HAP-1 (cell line): ENCODE measurements at regions not wholly inside any gene's neighbourhood (a gene's known extent, or its start where the extent isn't known, plus 50 kb on each side); places are given as distances from the start of the nearest gene placed in this dataset.
A peak's percentile ranks its signal among the peaks of the same experiment; 100 is the strongest.

Experiments
- DNase-seq, 2 experiments: peaks; one replicate each; pipeline ENCODE4 v3.0.0-alpha.2; 2016 to 2020; ENCODE audit warnings: low spot score in 2 of 2
- H3K27me3 ChIP-seq: fragments of 250-450 bp; sonication (Bioruptor Pico); 2 replicates; pipeline ENCODE4 v1.5.1; 2020; ENCODE audit warnings: low read depth, mild to moderate bottlenecking, moderate library complexity
- H3K36me3 ChIP-seq: fragments of 250-450 bp; sonication (Bioruptor Pico); replicated peaks from 2 replicates; pipeline ENCODE4 v1.5.1; 2020; ENCODE audit warnings: mild to moderate bottlenecking
- H3K4me1 ChIP-seq: fragments of 250-450 bp; sonication (Bioruptor Pico); 2 replicates; pipeline ENCODE4 v1.5.1; 2020; ENCODE audit warnings: mild to moderate bottlenecking
- H3K4me3 ChIP-seq: fragments of 250-450 bp; sonication (Bioruptor Pico); 2 replicates; pipeline ENCODE4 v1.5.1; 2020; ENCODE audit warnings: mild to moderate bottlenecking, moderate library complexity
- H3K9me3 ChIP-seq: fragments of 250-450 bp; sonication (Bioruptor Pico); 2 replicates; pipeline ENCODE4 v1.5.1; 2020; ENCODE audit warnings: mild to moderate bottlenecking, moderate library complexity
- in situ Hi-C: fragments of 300-500 bp; cut with MboI; formaldehyde crosslinking; loops from 3 replicates; pipeline ENCODE4 v1.14.3; 2020; ENCODE audit warnings: low sequenced_read_pairs, inconsistent platforms, mixed read lengths

DNA sequence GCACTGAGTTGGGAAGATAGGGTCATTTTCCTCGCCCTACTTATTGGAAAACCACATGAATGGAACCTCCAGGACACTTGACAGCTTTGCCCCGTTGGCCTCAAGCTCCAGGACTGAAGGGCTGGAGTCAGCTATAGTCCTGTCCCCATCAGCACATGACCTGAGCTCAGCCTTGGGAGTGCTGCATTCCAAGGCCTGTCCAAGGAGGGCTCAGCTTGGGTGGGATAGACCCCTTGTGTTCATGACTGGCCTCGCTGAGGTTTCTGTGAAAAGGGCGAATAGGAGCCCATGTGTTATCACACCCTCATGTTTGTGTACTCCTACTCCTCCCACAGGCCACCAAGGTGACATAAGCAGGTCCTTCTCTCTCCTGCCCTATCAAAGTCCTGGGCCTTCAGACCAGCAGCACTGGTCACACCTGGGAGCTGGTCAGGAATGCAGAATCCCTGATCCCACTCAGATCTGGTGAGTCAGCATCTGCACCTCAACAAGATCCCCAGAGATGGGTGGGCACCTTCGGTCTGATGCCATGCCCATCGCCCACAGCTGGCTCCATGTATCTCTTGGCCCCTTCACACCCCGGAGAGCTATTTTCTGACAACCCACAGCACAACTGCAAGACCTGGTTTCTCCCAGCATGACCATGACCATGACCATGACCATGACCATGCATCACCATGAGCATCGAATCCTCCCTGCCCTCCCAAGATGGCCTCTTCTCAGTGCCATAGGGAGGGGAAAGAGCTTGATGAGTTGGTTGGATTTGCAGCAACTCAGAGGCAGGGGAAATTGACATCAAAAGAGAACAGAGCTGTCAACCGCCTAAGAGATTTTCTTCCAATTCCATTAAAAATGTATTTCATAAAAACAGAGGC, 83.0 kb upstream of the RAB6C start:
- DNase-seq: no peak
- Histone ChIP-seq H3K4me3 (no peak overlapping the region), H3K36me3 (no peaks in the 10 kb centered on the region), H3K4me1 (no peaks in the 10 kb centered on the region), H3K9me3 (no peaks in the 10 kb centered on the region), H3K27me3 (no peaks in the 10 kb centered on the region)
- in situ Hi-C loops: no loop called here

GRCh38 chr2:129901754-129902415, 77.6 kb upstream of the RAB6C start:
- Histone ChIP-seq H3K9me3 (no peaks in the 10 kb centered on the region), H3K4me1 (no peaks in the 10 kb centered on the region), H3K4me3 (no peak overlapping the region), H3K36me3 (no peaks in the 10 kb centered on the region), H3K27me3 (no peaks in the 10 kb centered on the region)
- no peak for DNase-seq
- in situ Hi-C loops: no loop called here

GRCh38 chr2:129902731-129903585, 76.5 kb upstream of the RAB6C start:
- H3K27me3 ChIP-seq: no peaks in the 10 kb centered on the region
- H3K4me3 ChIP-seq: no peak overlapping the region
- no peaks in the 10 kb centered on the region for H3K9me3 ChIP-seq
- no peak for DNase-seq
- no peaks in the 10 kb centered on the region for H3K4me1 ChIP-seq
- in situ Hi-C loops: no loop called here
- no peaks in the 10 kb centered on the region for H3K36me3 ChIP-seq

DNA sequence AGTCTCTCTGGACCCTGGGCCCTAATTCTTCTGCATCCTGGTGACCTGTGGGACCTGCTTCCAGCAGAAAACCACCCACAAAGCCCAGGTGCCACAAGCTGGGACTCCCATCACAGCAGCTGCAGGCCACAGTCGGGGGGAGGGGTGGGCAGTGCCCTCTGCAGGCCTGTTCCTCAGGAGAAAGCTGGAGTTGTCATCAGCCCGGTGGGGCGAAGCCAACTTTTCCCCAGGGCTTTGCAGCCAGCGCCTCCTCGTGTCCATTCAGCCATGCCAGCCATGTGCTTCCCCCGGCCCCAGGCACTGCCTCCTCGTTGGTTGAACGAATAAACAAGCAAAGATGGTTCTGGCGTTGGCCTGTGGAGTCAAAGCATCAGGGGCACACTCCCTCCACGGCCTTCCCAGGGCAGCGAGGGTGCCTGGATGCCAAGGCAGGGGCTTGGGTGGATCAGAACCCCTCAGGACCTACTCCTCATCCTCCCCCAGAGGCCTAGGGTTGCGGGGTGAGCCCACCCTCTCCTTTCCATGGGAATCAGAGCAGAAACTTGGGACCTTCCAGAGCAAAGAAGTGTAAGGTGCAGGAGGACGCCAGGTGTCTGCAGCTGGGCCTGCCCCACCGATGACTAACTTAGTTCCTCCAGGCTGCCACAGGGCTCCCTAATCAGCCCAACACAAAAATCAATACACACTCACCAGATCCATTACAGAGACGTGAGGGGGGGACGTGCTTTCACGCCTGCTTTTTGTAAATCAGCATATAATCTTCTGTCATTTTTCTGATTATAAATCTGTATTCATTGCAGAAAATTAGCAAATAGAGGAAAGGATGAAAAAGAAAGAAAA, 75.7 kb upstream of the RAB6C start:
- Histone ChIP-seq H3K36me3 (no peaks in the 10 kb centered on the region), H3K4me3 (no peak overlapping the region), H3K4me1 (no peaks in the 10 kb centered on the region), H3K9me3 (no peaks in the 10 kb centered on the region), H3K27me3 (no peaks in the 10 kb centered on the region)
- in situ Hi-C loops: no loop called here
- DNase-seq: peak in 1 of 2 experiments; percentile 13

DNA sequence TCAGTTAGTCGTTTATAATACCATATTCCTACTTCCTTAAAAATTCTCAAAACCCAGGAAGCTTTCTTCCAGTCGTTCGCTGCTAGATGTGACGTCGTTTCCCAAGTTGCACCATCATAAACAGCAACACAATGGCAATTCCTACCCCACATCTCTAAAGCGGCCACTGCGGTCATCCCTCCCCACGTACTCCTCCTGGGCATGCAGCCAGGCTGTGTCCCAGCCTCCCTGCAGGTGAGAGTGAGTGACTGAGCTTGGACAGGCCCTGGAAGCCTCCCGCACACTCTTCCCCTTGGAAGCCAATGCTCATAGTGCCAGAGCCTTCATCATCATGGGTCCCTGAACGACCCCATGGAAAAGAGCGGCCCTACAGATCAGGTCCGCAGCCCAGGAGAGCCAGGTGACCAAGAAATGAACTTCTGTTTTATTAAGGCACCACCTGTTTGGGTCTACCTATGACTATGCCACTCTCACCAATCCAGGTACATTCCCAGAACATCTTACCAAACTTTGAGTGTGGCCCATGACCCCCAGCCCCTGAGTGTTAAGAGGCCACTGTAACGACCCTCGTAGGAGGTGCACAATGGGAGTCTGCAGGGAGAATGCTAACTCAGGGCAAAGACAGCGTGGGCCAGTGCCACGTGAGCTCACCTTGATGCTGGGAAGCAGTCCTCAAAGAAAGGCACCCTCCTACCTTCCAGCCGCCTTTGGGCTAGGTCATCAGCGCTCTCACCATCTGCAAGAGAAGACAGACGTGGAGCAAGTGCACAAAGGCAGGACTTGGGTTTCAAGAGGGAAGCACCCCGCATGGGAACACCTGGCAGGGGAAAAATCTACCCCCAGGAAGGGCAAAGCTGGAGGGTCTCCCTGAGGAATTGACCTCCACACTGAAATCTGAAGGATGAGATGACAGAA, 74.7 kb upstream of the RAB6C start:
- in situ Hi-C loops: no loop called here
- no peaks in the 10 kb centered on the region for H3K27me3 ChIP-seq
- no peak overlapping the region for H3K4me3 ChIP-seq
- H3K4me1 ChIP-seq: no peaks in the 10 kb centered on the region
- no peaks in the 10 kb centered on the region for H3K36me3 ChIP-seq
- H3K9me3 ChIP-seq: no peaks in the 10 kb centered on the region
- no peak for DNase-seq

- Histone ChIP-seq H3K36me3 (no peaks in the 10 kb centered on the region), H3K4me1 (no peaks in the 10 kb centered on the region), H3K27me3 (no peaks in the 10 kb centered on the region), H3K4me3 (no peak overlapping the region), H3K9me3 (no peaks in the 10 kb centered on the region)
- no peak for DNase-seq
- in situ Hi-C loops: no loop called here
These were observed 73.8 kb upstream of the RAB6C start for GRCh38 chr2:129905664-129906081.

GRCh38 chr2:129906139-129906860, 73.2 kb upstream of the RAB6C start:
- Histone ChIP-seq H3K9me3 (no peaks in the 10 kb centered on the region), H3K36me3 (no peaks in the 10 kb centered on the region), H3K4me1 (no peaks in the 10 kb centered on the region), H3K4me3 (no peak overlapping the region), H3K27me3 (no peaks in the 10 kb centered on the region)
- in situ Hi-C loops: no loop called here
- DNase-seq: no peak

DNA sequence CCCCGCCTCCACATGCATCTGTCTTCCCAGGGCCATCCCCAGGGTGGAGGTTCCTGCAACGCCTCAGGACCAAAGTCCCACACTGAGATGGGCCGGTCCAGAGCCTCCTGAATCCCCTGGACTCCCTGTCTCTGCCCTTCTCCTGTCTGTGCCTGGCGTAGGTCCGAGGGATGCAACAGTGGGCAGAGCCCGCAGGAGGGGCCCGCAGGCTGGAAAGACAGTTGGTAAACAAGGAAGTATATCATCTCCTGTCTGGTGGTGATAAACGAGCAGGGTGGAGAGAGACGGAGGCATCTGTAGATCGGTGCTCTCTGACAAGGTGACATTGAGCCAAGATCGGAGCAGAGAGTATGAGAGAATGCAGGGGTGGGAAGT, 72.6 kb upstream of the RAB6C start:
- no peak for DNase-seq
- H3K27me3 ChIP-seq: no peaks in the 10 kb centered on the region
- no peaks in the 10 kb centered on the region for H3K4me1 ChIP-seq
- H3K4me3 ChIP-seq: no peak overlapping the region
- H3K9me3 ChIP-seq: no peaks in the 10 kb centered on the region
- in situ Hi-C loops: no loop called here
- H3K36me3 ChIP-seq: no peaks in the 10 kb centered on the region

- H3K36me3 ChIP-seq: no peaks in the 10 kb centered on the region
- no peaks in the 10 kb centered on the region for H3K27me3 ChIP-seq
- in situ Hi-C loops: no loop called here
- no peak overlapping the region for H3K4me3 ChIP-seq
- no peaks in the 10 kb centered on the region for H3K9me3 ChIP-seq
- DNase-seq: no peak
- no peaks in the 10 kb centered on the region for H3K4me1 ChIP-seq
These were observed 72.0 kb upstream of the RAB6C start for GRCh38 chr2:129907256-129907998.

- H3K27me3 ChIP-seq: no peaks in the 10 kb centered on the region
- no peak for DNase-seq
These were observed 70.6 kb upstream of the RAB6C start for GRCh38 chr2:129908721-129909373.

DNA sequence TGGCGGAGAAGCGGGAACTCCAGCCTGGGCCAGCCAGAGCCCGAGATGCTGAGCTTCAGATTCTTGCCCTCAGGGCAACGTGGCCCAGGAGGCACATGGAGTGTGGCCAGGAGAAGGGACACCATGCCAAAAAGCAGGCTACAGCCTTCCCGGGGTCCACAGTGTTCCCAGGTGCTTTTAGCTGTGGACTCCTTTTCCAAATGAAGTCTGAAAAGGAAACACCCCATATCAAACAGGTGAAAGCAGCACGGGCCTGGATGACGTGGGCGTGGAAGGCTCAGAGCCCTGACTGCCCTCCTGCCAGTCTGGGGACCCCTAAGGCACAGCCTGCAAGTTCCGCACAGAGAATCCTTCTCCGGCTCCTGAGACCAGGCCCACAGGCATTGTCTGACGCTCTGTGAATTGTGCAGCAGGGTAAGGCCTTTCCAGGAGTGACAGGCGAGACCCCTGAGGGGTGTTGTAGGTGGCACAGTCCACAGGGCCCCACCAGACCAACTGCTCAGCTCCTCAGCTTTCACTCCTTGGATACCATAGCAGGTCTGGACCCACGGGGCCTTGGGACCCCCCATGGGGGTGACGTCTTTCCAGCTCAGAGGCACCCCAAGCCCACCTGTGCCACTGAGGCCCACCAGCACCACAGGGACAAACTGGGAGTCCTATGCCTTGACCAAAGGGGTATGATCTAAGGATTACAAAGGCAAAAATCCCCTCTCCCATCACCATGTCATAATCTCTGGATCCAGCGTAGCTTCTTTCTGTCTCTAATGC, 69.6 kb upstream of the RAB6C start:
- H3K36me3 ChIP-seq: no peaks in the 10 kb centered on the region
- no peak overlapping the region for H3K4me3 ChIP-seq
- in situ Hi-C loops: no loop called here
- H3K4me1 ChIP-seq: no peaks in the 10 kb centered on the region
- no peaks in the 10 kb centered on the region for H3K27me3 ChIP-seq
- DNase-seq: no peak
- H3K9me3 ChIP-seq: no peaks in the 10 kb centered on the region

More at GRCh38 chr2:129908721-129909373, 70.6 kb upstream of the RAB6C start:
- Histone ChIP-seq H3K4me1 (no peaks in the 10 kb centered on the region), H3K4me3 (no peak overlapping the region), H3K36me3 (no peaks in the 10 kb centered on the region), H3K9me3 (no peaks in the 10 kb centered on the region)
- in situ Hi-C loops: no loop called here
